Fibroblast of lung (primary cell): ENCODE measurements at regions not wholly inside any gene's neighbourhood (a gene's known extent, or its start where the extent isn't known, plus 50 kb on each side); places are given as distances from the start of the nearest gene placed in this dataset.

Source experiments
- EZH2 ChIP-seq: IDR thresholded peaks from 2 replicates; pipeline ENCODE4 v1.5.1; 2012; ENCODE audit warnings: low read length, control low read depth, mild to moderate bottlenecking; ENCODE audit errors: missing control alignments
- TF ChIP-seq, protein P1 (sequence below), 2 donors: IDR thresholded peaks in 1 of 2; conservative IDR thresholded peaks in 1 of 2; 1 replicate in 1 of 2; 2 replicates in 1 of 2; pipeline ENCODE4 v1.5.1; 2011 to 2012; ENCODE audit warnings: low read length in 2 of 2, control low read depth in 1 of 2, inconsistent platforms in 1 of 2, low read depth in 1 of 2, mild to moderate bottlenecking in 1 of 2

DNA sequence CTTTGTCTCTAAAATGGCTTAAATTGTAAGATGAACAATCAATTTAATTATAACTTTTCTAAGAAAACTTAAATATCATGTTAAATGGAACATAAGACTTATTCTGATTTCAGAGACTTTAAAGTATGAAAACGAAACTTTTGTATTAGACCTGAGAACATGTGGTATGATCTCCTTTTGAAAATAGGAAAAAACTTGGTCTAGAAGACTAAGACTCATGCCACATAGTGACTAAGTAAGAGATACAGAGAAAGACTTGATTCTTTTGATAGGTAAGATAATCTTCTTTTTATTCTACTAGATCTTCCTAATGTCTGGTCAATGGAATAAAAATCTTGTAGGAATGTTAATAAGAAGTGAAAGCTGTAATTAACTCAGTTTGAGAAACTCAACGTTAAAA, 326.3 kb upstream of the GRIA3 start:
- TF ChIP-seq, protein P1, sequence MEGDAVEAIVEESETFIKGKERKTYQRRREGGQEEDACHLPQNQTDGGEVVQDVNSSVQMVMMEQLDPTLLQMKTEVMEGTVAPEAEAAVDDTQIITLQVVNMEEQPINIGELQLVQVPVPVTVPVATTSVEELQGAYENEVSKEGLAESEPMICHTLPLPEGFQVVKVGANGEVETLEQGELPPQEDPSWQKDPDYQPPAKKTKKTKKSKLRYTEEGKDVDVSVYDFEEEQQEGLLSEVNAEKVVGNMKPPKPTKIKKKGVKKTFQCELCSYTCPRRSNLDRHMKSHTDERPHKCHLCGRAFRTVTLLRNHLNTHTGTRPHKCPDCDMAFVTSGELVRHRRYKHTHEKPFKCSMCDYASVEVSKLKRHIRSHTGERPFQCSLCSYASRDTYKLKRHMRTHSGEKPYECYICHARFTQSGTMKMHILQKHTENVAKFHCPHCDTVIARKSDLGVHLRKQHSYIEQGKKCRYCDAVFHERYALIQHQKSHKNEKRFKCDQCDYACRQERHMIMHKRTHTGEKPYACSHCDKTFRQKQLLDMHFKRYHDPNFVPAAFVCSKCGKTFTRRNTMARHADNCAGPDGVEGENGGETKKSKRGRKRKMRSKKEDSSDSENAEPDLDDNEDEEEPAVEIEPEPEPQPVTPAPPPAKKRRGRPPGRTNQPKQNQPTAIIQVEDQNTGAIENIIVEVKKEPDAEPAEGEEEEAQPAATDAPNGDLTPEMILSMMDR (conservative IDR thresholded peaks at IDR 0.05 in 1 of 2, IDR thresholded peaks at IDR 0.05 in 1 of 2; ENCODE audit: low read depth in 1 of 2, low read length in 2 of 2), result no peak
- TF ChIP-seq EZH2, result no peak
